Smooth muscle cell (in vitro differentiated cells): ENCODE measurements at regions not wholly inside any gene's neighbourhood (a gene's known extent, or its start where the extent isn't known, plus 50 kb on each side); places are given as distances from the start of the nearest gene placed in this dataset.

Experiments
- DNase-seq: peaks from one replicate; lab custom pipeline; 2025; ENCODE audit not compliant: unreplicated experiment; lab: John Stamatoyannopoulos, UW
- H2AFZ ChIP-seq: fragments of 200-600 bp; sonication (generic); 2 replicates; pipeline ENCODE4 v1.6.0; 2016; ENCODE audit warnings: antibody characterized with exemption, low read depth, mild to moderate bottlenecking
- H3F3A ChIP-seq: fragments of 200-600 bp; sonication (generic); 2 replicates; pipeline ENCODE4 v1.6.0; 2017; ENCODE audit warnings: antibody characterized with exemption, low read depth
- H3K27ac ChIP-seq: fragments of 200-600 bp; sonication (generic); 2 replicates; pipeline ENCODE4 v1.5.1; 2016; ENCODE audit warnings: low read depth, mild to moderate bottlenecking
- H3K27me3 ChIP-seq: fragments of 200-600 bp; sonication (generic); 2 replicates; pipeline ENCODE4 v1.6.1; 2016; ENCODE audit warnings: low read depth, mild to moderate bottlenecking
- H3K36me3 ChIP-seq: fragments of 200-600 bp; sonication (generic); 2 replicates; pipeline ENCODE4 v1.5.1; 2016; ENCODE audit warnings: low read depth
- H3K4me1 ChIP-seq: fragments of 200-600 bp; sonication (generic); 2 replicates; pipeline ENCODE4 v1.5.1; 2016; ENCODE audit warnings: low read depth
- H3K4me2 ChIP-seq: fragments of 200-600 bp; sonication (generic); 2 replicates; pipeline ENCODE4 v1.6.0; 2016; ENCODE audit warnings: mild to moderate bottlenecking
- H3K4me3 ChIP-seq: fragments of 200-600 bp; sonication (generic); 2 replicates; pipeline ENCODE4 v1.5.1; 2016; ENCODE audit warnings: mild to moderate bottlenecking
- H3K79me2 ChIP-seq: fragments of 200-600 bp; sonication (generic); 2 replicates; pipeline ENCODE4 v1.6.0; 2016; ENCODE audit warnings: low read depth, mild to moderate bottlenecking
- H3K9ac ChIP-seq: fragments of 200-600 bp; sonication (generic); 2 replicates; pipeline ENCODE4 v1.6.0; 2016; ENCODE audit warnings: low read depth
- H3K9me3 ChIP-seq: fragments of 200-600 bp; sonication (generic); replicated peaks from 2 replicates; pipeline ENCODE4 v1.5.1; 2016; ENCODE audit warnings: low read depth
- H4K20me1 ChIP-seq: fragments of 200-600 bp; sonication (generic); 2 replicates; pipeline ENCODE4 v1.6.0; 2016; ENCODE audit warnings: low read depth
- WGBS: methylation state at CpG from one replicate; pipeline ENCODE4 v1.1.7; 2016; ENCODE audit warnings: low lambda C conversion rate; 5-methylcytosine and 5-hydroxymethylcytosine counted together
- TF ChIP-seq, protein P1 (sequence below): fragments of 200-600 bp; sonication (generic); IDR thresholded peaks from 2 replicates; pipeline ENCODE4 v1.5.1; 2017; ENCODE audit warnings: borderline replicate concordance, mild to moderate bottlenecking, antibody characterized with exemption; ENCODE audit not compliant: insufficient read depth, poor library complexity, severe bottlenecking

DNA sequence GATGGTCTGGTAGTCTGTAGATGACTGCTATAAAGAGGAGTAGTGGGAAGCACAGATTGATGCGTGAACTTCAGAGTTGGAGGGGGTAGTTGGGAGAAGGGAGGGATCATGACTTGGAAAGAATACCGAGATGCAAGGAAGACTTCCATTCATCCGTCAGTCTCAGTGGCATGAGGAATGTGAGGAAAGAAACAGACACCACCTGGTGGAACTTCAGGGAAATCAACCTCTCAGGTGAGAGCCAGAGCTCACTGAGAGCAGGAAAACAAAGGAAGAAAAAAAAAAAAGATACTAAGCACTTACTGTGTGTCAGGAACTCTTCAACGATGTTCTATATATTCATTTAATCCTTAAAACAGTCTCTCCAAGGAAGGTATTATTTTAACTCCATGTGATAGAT is 172.4 kb downstream of the OXSM start:
- no peaks in the 10 kb centered on the region for H3K27me3 ChIP-seq
- no peaks in the 10 kb centered on the region for H3K79me2 ChIP-seq
- no peaks in the 10 kb centered on the region for H3K36me3 ChIP-seq
- TF ChIP-seq, protein P1, sequence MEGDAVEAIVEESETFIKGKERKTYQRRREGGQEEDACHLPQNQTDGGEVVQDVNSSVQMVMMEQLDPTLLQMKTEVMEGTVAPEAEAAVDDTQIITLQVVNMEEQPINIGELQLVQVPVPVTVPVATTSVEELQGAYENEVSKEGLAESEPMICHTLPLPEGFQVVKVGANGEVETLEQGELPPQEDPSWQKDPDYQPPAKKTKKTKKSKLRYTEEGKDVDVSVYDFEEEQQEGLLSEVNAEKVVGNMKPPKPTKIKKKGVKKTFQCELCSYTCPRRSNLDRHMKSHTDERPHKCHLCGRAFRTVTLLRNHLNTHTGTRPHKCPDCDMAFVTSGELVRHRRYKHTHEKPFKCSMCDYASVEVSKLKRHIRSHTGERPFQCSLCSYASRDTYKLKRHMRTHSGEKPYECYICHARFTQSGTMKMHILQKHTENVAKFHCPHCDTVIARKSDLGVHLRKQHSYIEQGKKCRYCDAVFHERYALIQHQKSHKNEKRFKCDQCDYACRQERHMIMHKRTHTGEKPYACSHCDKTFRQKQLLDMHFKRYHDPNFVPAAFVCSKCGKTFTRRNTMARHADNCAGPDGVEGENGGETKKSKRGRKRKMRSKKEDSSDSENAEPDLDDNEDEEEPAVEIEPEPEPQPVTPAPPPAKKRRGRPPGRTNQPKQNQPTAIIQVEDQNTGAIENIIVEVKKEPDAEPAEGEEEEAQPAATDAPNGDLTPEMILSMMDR, result peak; percentile 7
- 44% methylated on average over 4 of the region's 4 CpGs for WGBS
- no peaks in the 10 kb centered on the region for H4K20me1 ChIP-seq
- H2AFZ ChIP-seq, result no peak overlapping the region
- no peak overlapping the region for H3K9ac ChIP-seq
- no peaks in the 10 kb centered on the region for H3K4me1 ChIP-seq
- no peak overlapping the region for H3K27ac ChIP-seq
- H3K4me3 ChIP-seq, result no peak overlapping the region
- no peaks in the 10 kb centered on the region for H3F3A ChIP-seq
- H3K9me3 ChIP-seq, result no peaks in the 10 kb centered on the region
- DNase-seq, result no peak
- H3K4me2 ChIP-seq, result no peak overlapping the region

DNA sequence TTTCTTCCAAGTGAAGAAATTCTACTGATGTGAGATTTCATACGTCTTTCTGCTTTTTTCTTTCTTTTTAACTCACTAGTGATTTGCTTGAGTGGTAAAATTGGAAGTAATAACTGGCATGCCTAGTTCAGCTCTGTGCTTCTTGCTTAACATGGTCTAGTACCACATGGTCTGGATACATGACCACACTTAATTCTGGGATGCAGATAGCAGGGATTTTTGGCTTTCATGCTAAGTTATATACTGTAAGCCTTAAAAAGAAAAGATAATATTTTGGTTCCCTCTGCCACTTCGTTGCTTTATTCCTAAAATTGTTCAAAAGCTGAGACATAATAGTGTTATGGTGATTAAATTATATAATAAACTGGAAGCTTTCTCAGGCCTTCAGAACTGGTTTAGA is 174.3 kb downstream of the OXSM start:
- H3K9ac ChIP-seq, result no peak overlapping the region
- no peaks in the 10 kb centered on the region for H3K27me3 ChIP-seq
- H3K36me3 ChIP-seq, result no peaks in the 10 kb centered on the region
- H4K20me1 ChIP-seq, result no peaks in the 10 kb centered on the region
- no peak overlapping the region for H3K4me2 ChIP-seq
- no peaks in the 10 kb centered on the region for H3K79me2 ChIP-seq
- no peaks in the 10 kb centered on the region for H3F3A ChIP-seq
- H3K27ac ChIP-seq, result no peak overlapping the region
- H3K4me3 ChIP-seq, result no peak overlapping the region
- no peak overlapping the region for H2AFZ ChIP-seq
- TF ChIP-seq, protein P1, result no peak
- H3K9me3 ChIP-seq, result no peaks in the 10 kb centered on the region
- WGBS, result 25% methylated on average over 2 of the region's 2 CpGs
- no peaks in the 10 kb centered on the region for H3K4me1 ChIP-seq
- no peak for DNase-seq

DNA sequence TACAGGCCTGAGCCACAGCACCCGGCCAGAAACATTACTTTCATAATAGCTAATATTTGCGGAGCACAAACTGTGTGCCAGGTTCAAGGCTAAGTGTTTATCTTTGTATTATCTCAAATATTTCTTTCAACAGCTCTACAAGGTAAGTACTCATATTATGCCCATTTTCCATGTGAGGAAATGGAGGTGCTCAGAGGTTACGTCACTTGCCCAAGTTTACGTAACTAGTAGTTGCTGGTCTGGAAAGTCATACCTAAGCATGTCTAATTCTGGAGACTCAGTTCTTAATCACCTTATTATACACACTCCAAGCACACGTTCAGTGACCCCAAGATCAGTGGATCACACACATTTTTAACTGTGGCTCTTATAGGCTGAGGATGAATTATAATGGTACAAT is 177.5 kb downstream of the OXSM start:
- WGBS, result 91% methylated on average over 5 of the region's 5 CpGs

DNA sequence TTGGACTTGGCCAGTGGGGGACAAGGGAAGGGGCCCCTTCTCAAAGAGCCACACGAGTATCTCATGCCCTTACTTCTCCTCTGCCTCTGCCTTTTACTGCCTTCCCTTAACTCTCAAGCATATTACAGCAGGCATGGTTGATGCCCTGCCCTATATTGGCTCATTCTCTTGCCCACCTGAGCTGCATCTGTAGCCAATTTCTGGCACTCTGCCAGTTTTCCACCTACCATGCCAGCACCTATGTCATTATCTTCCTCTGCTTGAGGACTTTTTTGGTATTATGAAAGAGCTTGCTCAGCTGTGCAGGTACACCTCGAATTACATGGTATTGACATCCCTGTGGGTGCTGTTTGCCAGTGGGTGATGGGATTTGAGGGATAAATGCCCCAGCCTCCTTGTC is 181.8 kb downstream of the OXSM start:
- no peaks in the 10 kb centered on the region for H4K20me1 ChIP-seq
- H3K36me3 ChIP-seq, result no peaks in the 10 kb centered on the region
- TF ChIP-seq, protein P1, result no peak
- H3K79me2 ChIP-seq, result no peaks in the 10 kb centered on the region
- H2AFZ ChIP-seq, result no peak overlapping the region
- no peak overlapping the region for H3K9ac ChIP-seq
- no peaks in the 10 kb centered on the region for H3K4me1 ChIP-seq
- DNase-seq, result no peak
- 75% methylated on average over 2 of the region's 2 CpGs for WGBS
- no peaks in the 10 kb centered on the region for H3K9me3 ChIP-seq
- no peak overlapping the region for H3K27ac ChIP-seq
- H3F3A ChIP-seq, result no peaks in the 10 kb centered on the region
- H3K27me3 ChIP-seq, result no peaks in the 10 kb centered on the region
- no peak overlapping the region for H3K4me2 ChIP-seq
- no peak overlapping the region for H3K4me3 ChIP-seq

More for the DNA sequence above, 177.5 kb downstream of the OXSM start:
- Histone ChIP-seq H2AFZ (no peak overlapping the region), H3K4me2 (no peak overlapping the region), H3K4me1 (no peaks in the 10 kb centered on the region), H3K9ac (no peak overlapping the region), H3K27ac (no peak overlapping the region), H3F3A (no peaks in the 10 kb centered on the region), H3K79me2 (no peaks in the 10 kb centered on the region), H3K4me3 (no peak overlapping the region), H3K27me3 (no peaks in the 10 kb centered on the region), H3K9me3 (no peaks in the 10 kb centered on the region), H3K36me3 (no peaks in the 10 kb centered on the region), H4K20me1 (no peaks in the 10 kb centered on the region)
- TF ChIP-seq, protein P1, result no peak
- DNase-seq, result no peak
